Peyer's patch (tissue), 4 donors: ENCODE measurements at regions not wholly inside any gene's neighbourhood (a gene's known extent, or its start where the extent isn't known, plus 50 kb on each side); places are given as distances from the start of the nearest gene placed in this dataset.
"Not testable (repeated sequence)": the region's sequence is repeated elsewhere in the genome, so short reads cannot be mapped to it uniquely, and the experiment has no call there.

Experiments
- DNase-seq, 3 donors: peaks; one replicate each; pipeline ENCODE4 v3.0.0-alpha.2; 2017 to 2019
- H3K27ac ChIP-seq, 4 donors: fragments of 200-600 bp; sonication (generic); one replicate each; pipeline ENCODE4 v1.5.1; 2016 to 2019
- H3K27me3 ChIP-seq, 2 donors: fragments of 200-600 bp; sonication (generic); one replicate each; pipeline ENCODE4 v1.5.1; 2019
- H3K36me3 ChIP-seq, 3 donors: fragments of 200-600 bp; sonication (generic); one replicate each; pipeline ENCODE4 v1.5.1; 2016 to 2019
- H3K4me1 ChIP-seq, 4 donors: fragments of 200-600 bp; sonication (generic); one replicate each; pipeline ENCODE4 v1.5.1; 2016 to 2019
- H3K4me3 ChIP-seq, 4 donors: fragments of 200-600 bp; sonication (generic); 1 replicate in 3 of 4; 2 replicates in 1 of 4; pipeline ENCODE4 v1.5.1; 2016 to 2019; ENCODE audit warnings: mild to moderate bottlenecking in 1 of 4
- H3K9me3 ChIP-seq, 4 donors: fragments of 200-600 bp; sonication (generic); one replicate each; pipeline ENCODE4 v1.5.1; 2016 to 2019; ENCODE audit warnings: mild to moderate bottlenecking in 1 of 4
- CTCF ChIP-seq, 6 experiments: fragments of 450-650 bp in 4 of 6; fragments of 200-600 bp in 2 of 6; sonication (generic) in 1 of 6; IDR thresholded peaks; one replicate each; pipeline ENCODE4 v1.5.1; 2017 to 2019; ENCODE audit warnings: antibody characterized with exemption in 6 of 6, mild to moderate bottlenecking in 3 of 6, moderate library complexity in 1 of 6
- POLR2A ChIP-seq, 2 donors: fragments of 450-650 bp; IDR thresholded peaks; one replicate each; pipeline ENCODE4 v1.5.1; 2017; ENCODE audit warnings: antibody characterized with exemption in 2 of 2, mild to moderate bottlenecking in 2 of 2, moderate library complexity in 2 of 2

- Histone ChIP-seq H3K4me3 (no peak overlapping the region), H3K27ac (no peak overlapping the region), H3K4me1 (no peaks in the 10 kb centered on the region), H3K27me3 (no peaks in the 10 kb centered on the region), H3K9me3 (no peaks in the 10 kb centered on the region), H3K36me3 (no peaks in the 10 kb centered on the region)
- TF ChIP-seq POLR2A (IDR thresholded peaks at IDR 0.05): no peak
- no peak for TF ChIP-seq CTCF (IDR thresholded peaks at IDR 0.05)
- no peak for DNase-seq
Measured at GRCh38 chr5:125446986-125447385, 700.5 kb upstream of the ZNF608 start.

DNA sequence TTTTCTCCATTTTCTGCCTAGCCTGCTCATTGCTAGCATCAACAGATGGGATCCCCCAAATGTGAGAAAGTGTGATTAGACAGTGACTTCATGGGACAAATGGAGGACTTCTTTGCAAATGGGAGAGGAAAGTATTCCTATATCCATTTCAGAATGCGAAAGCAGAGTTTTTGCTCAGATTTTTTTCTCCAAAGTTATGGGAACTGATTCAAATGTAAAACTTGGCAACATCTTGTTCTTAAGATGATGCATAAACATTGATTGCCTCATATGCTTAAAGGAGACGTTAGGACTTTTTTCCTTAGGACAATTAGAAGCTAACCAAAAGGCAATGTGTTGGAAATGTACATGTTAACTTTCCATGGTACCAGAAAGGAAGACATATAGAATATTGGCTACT lies 704.3 kb upstream of the ZNF608 start:
- Histone ChIP-seq H3K9me3 (no peaks in the 10 kb centered on the region), H3K36me3 (no peaks in the 10 kb centered on the region), H3K4me1 (no peaks in the 10 kb centered on the region), H3K27me3 (no peaks in the 10 kb centered on the region), H3K27ac (no peak overlapping the region), H3K4me3 (no peak overlapping the region)
- DNase-seq: no peak
- no peak for TF ChIP-seq CTCF (IDR thresholded peaks at IDR 0.05)
- TF ChIP-seq POLR2A (IDR thresholded peaks at IDR 0.05): no peak

DNA sequence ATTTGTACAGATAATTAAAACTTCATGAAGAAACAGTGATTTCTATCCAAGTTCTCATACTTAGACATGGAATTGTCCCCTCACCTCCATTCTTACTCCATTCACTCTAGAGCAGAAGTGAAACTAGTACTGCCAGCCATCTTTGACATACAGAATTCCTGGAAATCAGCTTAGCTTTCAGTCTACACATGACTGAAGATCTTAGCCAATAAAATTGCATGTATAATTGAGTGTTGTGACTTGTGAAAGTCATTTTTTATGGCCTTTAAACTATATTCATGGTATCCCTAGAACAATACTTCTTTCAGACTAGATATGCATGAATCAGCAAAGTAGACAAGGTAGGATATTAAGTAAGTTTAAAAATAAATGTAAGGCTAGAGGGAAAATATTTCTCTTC lies 705.2 kb upstream of the ZNF608 start:
- Histone ChIP-seq H3K9me3 (no peaks in the 10 kb centered on the region), H3K4me1 (no peaks in the 10 kb centered on the region), H3K27me3 (no peaks in the 10 kb centered on the region), H3K4me3 (no peak overlapping the region), H3K27ac (no peak overlapping the region), H3K36me3 (no peaks in the 10 kb centered on the region)
- no peak for TF ChIP-seq POLR2A (IDR thresholded peaks at IDR 0.05)
- TF ChIP-seq CTCF (IDR thresholded peaks at IDR 0.05): no peak
- no peak for DNase-seq

DNA sequence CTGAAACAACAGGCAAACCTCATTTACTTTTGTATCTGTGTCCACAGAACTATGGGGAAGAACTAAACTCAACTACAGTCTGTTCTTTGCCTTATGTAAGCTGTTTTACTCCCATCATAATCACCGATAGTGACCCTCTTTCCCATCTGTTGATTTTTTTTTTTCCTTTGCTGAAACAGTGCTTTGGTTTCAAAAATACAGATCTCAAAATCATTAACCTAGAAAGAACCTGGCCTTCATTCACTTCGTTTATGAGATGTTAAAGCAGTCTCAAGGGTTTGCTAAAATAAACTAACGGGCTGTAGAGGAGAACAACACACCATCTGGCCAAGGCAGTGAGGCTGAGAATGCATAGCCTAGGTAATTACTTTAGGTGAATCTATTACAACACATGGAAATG lies 706.6 kb upstream of the ZNF608 start:
- Histone ChIP-seq H3K27me3 (no peaks in the 10 kb centered on the region), H3K9me3 (no peaks in the 10 kb centered on the region), H3K36me3 (no peaks in the 10 kb centered on the region), H3K4me3 (no peak overlapping the region), H3K27ac (no peak overlapping the region), H3K4me1 (no peaks in the 10 kb centered on the region)
- TF ChIP-seq POLR2A (IDR thresholded peaks at IDR 0.05): no peak
- TF ChIP-seq CTCF (IDR thresholded peaks at IDR 0.05): no peak
- no peak for DNase-seq

DNA sequence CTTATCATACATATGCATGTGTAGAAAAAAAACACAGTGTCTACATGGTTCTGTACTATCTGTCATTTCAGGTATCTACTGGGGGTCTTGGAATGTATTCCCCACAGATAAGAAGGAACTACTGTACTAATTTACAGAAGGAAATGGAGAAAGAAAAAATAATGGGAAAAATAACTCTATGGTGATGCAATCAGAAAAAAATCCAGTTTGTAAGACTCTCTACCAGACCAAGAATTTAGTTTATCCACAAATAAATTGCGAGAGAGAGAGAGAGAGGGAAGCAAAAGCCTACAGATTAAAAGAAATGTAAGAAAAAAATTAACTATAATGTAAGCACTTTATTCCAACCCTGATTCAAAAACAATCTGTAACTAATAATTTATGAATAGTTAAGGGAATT lies 708.6 kb upstream of the ZNF608 start:
- DNase-seq: no peak
- Histone ChIP-seq H3K36me3 (no peaks in the 10 kb centered on the region), H3K4me3 (no peak overlapping the region), H3K4me1 (no peaks in the 10 kb centered on the region), H3K27me3 (no peaks in the 10 kb centered on the region), H3K27ac (no peak overlapping the region), H3K9me3 (no peaks in the 10 kb centered on the region)
- no peak for TF ChIP-seq CTCF (IDR thresholded peaks at IDR 0.05)
- no peak for TF ChIP-seq POLR2A (IDR thresholded peaks at IDR 0.05)

DNA sequence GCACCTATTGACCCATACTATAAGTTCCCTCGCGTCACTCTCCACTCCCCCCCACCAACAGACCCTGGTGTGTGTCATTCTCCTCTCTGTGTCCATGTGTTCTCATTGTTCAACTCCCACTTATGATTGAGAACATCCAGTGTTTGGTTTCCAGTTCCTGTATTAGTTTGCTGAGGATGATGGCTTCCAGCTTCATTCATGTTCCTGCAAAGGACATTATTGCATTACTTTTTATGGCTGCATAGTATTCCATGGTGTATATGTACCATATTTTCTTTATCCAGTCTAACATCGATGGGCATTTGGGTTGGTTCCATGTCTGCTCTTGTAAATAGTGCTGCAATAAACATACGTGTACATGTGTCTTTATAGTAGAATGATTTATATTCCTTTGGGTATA lies 709.6 kb upstream of the ZNF608 start:
- H3K9me3 ChIP-seq, H3K36me3 ChIP-seq, H3K4me3 ChIP-seq, H3K27ac ChIP-seq, H3K27me3 ChIP-seq, DNase-seq, H3K4me1 ChIP-seq: not testable (repeated sequence)
